HL-60 (cell line): ENCODE measurements at regions not wholly inside any gene's neighbourhood (a gene's known extent, or its start where the extent isn't known, plus 50 kb on each side); places are given as distances from the start of the nearest gene placed in this dataset.

Source experiments
- CTCF ChIP-seq: IDR thresholded peaks from one replicate; pipeline ENCODE4 v1.5.1; 2011; ENCODE audit warnings: low read length, control low read depth, inconsistent platforms; ENCODE audit not compliant: insufficient read depth
- GABPA ChIP-seq: IDR thresholded peaks from 2 replicates; pipeline ENCODE4 v1.6.1; 2012; ENCODE audit warnings: low read depth
- POLR2AphosphoS5 ChIP-seq: IDR thresholded peaks from 2 replicates; pipeline ENCODE4 v1.6.1; 2012; ENCODE audit warnings: low read depth
- REST ChIP-seq: IDR thresholded peaks from 2 replicates; pipeline ENCODE4 v1.6.1; 2012; ENCODE audit warnings: low read depth; ENCODE audit not compliant: insufficient replicate concordance
- SPI1 ChIP-seq: IDR thresholded peaks from 2 replicates; pipeline ENCODE4 v1.6.1; 2012; ENCODE audit warnings: low read depth, mild to moderate bottlenecking, borderline replicate concordance

- no peak for TF ChIP-seq POLR2AphosphoS5
- no peak for TF ChIP-seq CTCF
- TF ChIP-seq REST = no peak
- no peak for TF ChIP-seq GABPA
- TF ChIP-seq SPI1 = no peak
Measured at GRCh38 chr5:118176146-118176545, 812.2 kb downstream of the DTWD2 start.
